Gastrocnemius medialis (tissue), 4 donors: ENCODE measurements at regions not wholly inside any gene's neighbourhood (a gene's known extent, or its start where the extent isn't known, plus 50 kb on each side); places are given as distances from the start of the nearest gene placed in this dataset.

Experiments used
- ATAC-seq, 2 donors: fragments of 150-250 bp; one replicate each; pipeline ENCODE4 v1.9.1; 2016
- DNase-seq, 2 donors: peaks; one replicate each; pipeline ENCODE4 v3.0.0-alpha.2; 2019
- H3K27ac ChIP-seq, 4 donors: fragments of 200-600 bp; sonication (generic); 1 replicate in 1 of 4; 2 replicates in 3 of 4; pipeline ENCODE4 v1.5.1; 2016 to 2018; ENCODE audit warnings: mild to moderate bottlenecking in 2 of 4, moderate library complexity in 1 of 4
- H3K27me3 ChIP-seq, 3 donors: fragments of 200-600 bp; sonication (generic) in 2 of 3; 1 replicate in 1 of 3; 2 replicates in 2 of 3; pipeline versions ENCODE4 v1.5.1 to v1.6.0; 2016 to 2019; ENCODE audit warnings: mild to moderate bottlenecking in 1 of 3, moderate library complexity in 1 of 3
- H3K36me3 ChIP-seq, 2 donors: fragments of 200-600 bp; sonication (generic) in 1 of 2; one replicate each; pipeline ENCODE4 v1.5.1; 2017 to 2018
- H3K4me1 ChIP-seq, 2 donors: fragments of 200-600 bp; sonication (generic) in 1 of 2; one replicate each; pipeline ENCODE4 v1.5.1; 2016 to 2017; ENCODE audit warnings: mild to moderate bottlenecking in 2 of 2
- H3K4me3 ChIP-seq, 4 donors: fragments of 200-600 bp; sonication (generic) in 3 of 4; 1 replicate in 1 of 4; 2 replicates in 3 of 4; pipeline ENCODE4 v1.5.1; 2016 to 2019; ENCODE audit warnings: mild to moderate bottlenecking in 2 of 4
- H3K9me3 ChIP-seq, 3 donors: fragments of 200-600 bp; sonication (generic) in 2 of 3; 1 replicate in 1 of 3; 2 replicates in 2 of 3; pipeline ENCODE4 v1.5.1; 2016 to 2019
- POLR2A ChIP-seq, 2 donors: fragments of 450-650 bp; IDR thresholded peaks; one replicate each; pipeline ENCODE4 v1.6.1; 2017; ENCODE audit warnings: antibody characterized with exemption in 2 of 2, mild to moderate bottlenecking in 2 of 2, moderate library complexity in 2 of 2
- in situ Hi-C, 4 donors: fragments of 200-750 bp; cut with MboI; loops; one replicate each; pipeline versions ENCODE4 v1.15.0 to v1.8.0; 2017; ENCODE audit warnings: low sequenced_read_pairs in 4 of 4
- intact Hi-C: fragments of 100-400 bp; cut with DNase I; formaldehyde crosslinking; loops from one replicate; pipeline ENCODE4 v1.15.1; 2023; ENCODE audit warnings: low total_unique reads
- TF ChIP-seq, protein P1 (sequence below), 5 experiments: fragments of 450-650 bp in 3 of 5; fragments of 200-600 bp in 2 of 5; sonication (generic) in 2 of 5; IDR thresholded peaks in 4 of 5; conservative IDR thresholded peaks in 1 of 5; 1 replicate in 4 of 5; 2 replicates in 1 of 5; pipeline ENCODE4 v1.5.1; 2016 to 2019; ENCODE audit warnings: antibody characterized with exemption in 5 of 5, mild to moderate bottlenecking in 3 of 5, moderate library complexity in 3 of 5

- Histone ChIP-seq H3K36me3 (no peaks in the 10 kb centered on the region), H3K27ac (peak overlapping the region; percentile 21 to 39 (median 28)), H3K4me1 (no peaks in the 10 kb centered on the region), H3K27me3 (peaks cover 0 to 3% (median 0%) of the 10 kb centered on the region in 3 donors), H3K4me3 (no peak overlapping the region), H3K9me3 (no peaks in the 10 kb centered on the region)
- DNase-seq (no peak), ATAC-seq (no peak)
- TF ChIP-seq, protein P1, sequence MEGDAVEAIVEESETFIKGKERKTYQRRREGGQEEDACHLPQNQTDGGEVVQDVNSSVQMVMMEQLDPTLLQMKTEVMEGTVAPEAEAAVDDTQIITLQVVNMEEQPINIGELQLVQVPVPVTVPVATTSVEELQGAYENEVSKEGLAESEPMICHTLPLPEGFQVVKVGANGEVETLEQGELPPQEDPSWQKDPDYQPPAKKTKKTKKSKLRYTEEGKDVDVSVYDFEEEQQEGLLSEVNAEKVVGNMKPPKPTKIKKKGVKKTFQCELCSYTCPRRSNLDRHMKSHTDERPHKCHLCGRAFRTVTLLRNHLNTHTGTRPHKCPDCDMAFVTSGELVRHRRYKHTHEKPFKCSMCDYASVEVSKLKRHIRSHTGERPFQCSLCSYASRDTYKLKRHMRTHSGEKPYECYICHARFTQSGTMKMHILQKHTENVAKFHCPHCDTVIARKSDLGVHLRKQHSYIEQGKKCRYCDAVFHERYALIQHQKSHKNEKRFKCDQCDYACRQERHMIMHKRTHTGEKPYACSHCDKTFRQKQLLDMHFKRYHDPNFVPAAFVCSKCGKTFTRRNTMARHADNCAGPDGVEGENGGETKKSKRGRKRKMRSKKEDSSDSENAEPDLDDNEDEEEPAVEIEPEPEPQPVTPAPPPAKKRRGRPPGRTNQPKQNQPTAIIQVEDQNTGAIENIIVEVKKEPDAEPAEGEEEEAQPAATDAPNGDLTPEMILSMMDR (IDR thresholded peaks at IDR 0.05 in 4 of 5, conservative IDR thresholded peaks at IDR 0.05 in 1 of 5) = no peak
- in situ Hi-C loops (loop anchor here in 2 of 4 donors (25.0 kb wide), 1 partner anchor 247 kb away; no protein-coding TSS in a partner anchor), intact Hi-C loops (no loop called here)
These were observed 558.2 kb upstream of the DIPK2B start for GRCh38 chrX:45758738-45759397.

DNA sequence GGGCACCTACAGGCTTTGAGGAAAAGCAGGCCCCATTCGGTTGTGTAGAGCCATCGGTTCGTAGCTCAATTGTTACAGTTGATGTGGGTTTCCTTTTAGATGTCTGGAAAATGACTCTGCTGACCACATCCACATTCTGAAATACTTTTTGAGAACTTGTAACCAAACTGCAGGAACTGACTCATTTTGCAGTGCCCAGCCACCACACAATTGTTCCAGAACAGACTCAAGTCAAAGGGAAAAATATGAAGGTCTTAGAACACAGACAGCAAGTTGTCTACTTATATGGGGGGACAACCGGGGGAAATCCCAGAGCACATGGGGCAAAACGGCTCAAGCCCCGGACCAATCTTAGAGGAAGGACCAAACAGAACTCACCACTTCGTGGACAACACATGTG, 557.6 kb upstream of the DIPK2B start:
- intact Hi-C loops (no loop called here), in situ Hi-C loops (loop anchor here in 2 of 4 donors (25.0 kb wide), 1 partner anchor 246 kb away; no protein-coding TSS in a partner anchor)
- Histone ChIP-seq H3K4me1 (no peaks in the 10 kb centered on the region), H3K27me3 (peaks cover 0 to 3% (median 0%) of the 10 kb centered on the region in 3 donors), H3K27ac (peak overlapping the region; percentile 21 to 39 (median 28)), H3K4me3 (no peak overlapping the region), H3K36me3 (no peaks in the 10 kb centered on the region), H3K9me3 (no peaks in the 10 kb centered on the region)
- no peak for TF ChIP-seq POLR2A (IDR thresholded peaks at IDR 0.05)
- TF ChIP-seq, protein P1 (IDR thresholded peaks at IDR 0.05 in 4 of 5, conservative IDR thresholded peaks at IDR 0.05 in 1 of 5) = no peak
- no peak for ATAC-seq
- no peak for DNase-seq

DNA sequence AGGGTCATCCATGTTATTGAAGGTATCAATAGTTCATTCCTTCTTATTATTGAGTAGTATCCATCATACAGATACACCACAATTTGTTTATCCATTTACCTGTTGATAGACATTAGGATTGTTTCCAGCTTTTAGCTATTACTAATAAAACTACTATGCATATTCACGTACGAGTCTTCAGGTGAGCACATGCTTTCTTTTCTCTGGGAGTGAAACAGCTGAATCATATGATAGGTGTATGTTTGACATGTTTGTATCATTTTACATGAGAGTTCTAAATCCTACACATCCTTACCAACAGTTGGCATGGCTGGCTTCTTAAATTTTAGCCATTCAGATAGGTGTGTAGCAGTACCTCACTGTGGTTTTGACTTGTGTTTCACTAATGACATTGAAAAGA, 556.6 kb upstream of the DIPK2B start:
- Histone ChIP-seq H3K27me3 (peaks cover 0 to 3% (median 0%) of the 10 kb centered on the region in 3 donors), H3K36me3 (no peaks in the 10 kb centered on the region), H3K9me3 (no peaks in the 10 kb centered on the region), H3K4me1 (no peaks in the 10 kb centered on the region), H3K4me3 (no peak overlapping the region), H3K27ac (no peak overlapping the region)
- DNase-seq (no peak), ATAC-seq (no peak)
- intact Hi-C loops (no loop called here), in situ Hi-C loops (loop anchor here in 2 of 4 donors (25.0 kb wide), 1 partner anchor 245 kb away; no protein-coding TSS in a partner anchor)
- TF ChIP-seq, protein P1 (IDR thresholded peaks at IDR 0.05 in 4 of 5, conservative IDR thresholded peaks at IDR 0.05 in 1 of 5) = no peak
- TF ChIP-seq POLR2A (IDR thresholded peaks at IDR 0.05) = no peak

DNA sequence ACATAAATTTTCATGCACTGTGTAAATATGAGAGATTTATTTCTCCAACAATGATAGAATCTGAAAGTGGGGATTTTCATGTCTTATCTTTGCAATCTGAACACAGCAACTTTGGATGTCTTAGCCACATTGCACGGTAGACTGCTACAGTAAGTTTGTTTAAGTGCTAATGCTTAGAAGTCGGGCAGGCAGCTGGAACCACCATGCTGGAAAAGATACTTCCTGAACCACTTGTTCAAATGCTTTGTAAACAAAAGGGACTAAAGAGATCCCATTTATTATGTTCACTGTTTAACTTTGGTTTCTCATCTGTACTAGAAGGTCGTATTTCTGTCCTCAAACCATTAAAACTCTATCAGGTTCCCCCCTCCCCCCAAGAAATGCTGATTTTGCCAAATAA, 555.9 kb upstream of the DIPK2B start:
- ATAC-seq (no peak), DNase-seq (no peak)
- in situ Hi-C loops (loop anchor here in 2 of 4 donors (25.0 kb wide), 1 partner anchor 244 kb away; no protein-coding TSS in a partner anchor), intact Hi-C loops (no loop called here)
- H3K4me3 ChIP-seq = no peak overlapping the region
- no peak overlapping the region for H3K27ac ChIP-seq
- TF ChIP-seq POLR2A (IDR thresholded peaks at IDR 0.05) = no peak
- TF ChIP-seq, protein P1 (IDR thresholded peaks at IDR 0.05 in 4 of 5, conservative IDR thresholded peaks at IDR 0.05 in 1 of 5) = no peak
- peaks cover 0 to 3% (median 0%) of the 10 kb centered on the region in 3 donors for H3K27me3 ChIP-seq
- no peaks in the 10 kb centered on the region for H3K4me1 ChIP-seq
- H3K9me3 ChIP-seq = no peaks in the 10 kb centered on the region
- H3K36me3 ChIP-seq = no peaks in the 10 kb centered on the region
